ENCODE measurements at regions not wholly inside any gene's neighbourhood (a gene's known extent, or its start where the extent isn't known, plus 50 kb on each side); places are given as distances from the start of the nearest gene placed in this dataset.

GRCh38 chr2:423479-423878, 135.6 kb upstream of the ALKAL2 start:
- Mint-ChIP-seq H3K36me3 (ENCODE audit: unreplicated experiment) (no peaks in the 10 kb centered on the region), H3K27ac (ENCODE audit: unreplicated experiment) (no peak overlapping the region), H3K4me1 (ENCODE audit: unreplicated experiment) (peaks cover 4% of the 10 kb centered on the region), H3K27me3 (ENCODE audit: unreplicated experiment) (peaks cover 3% of the 10 kb centered on the region), H3K4me3 (ENCODE audit: unreplicated experiment) (no peak overlapping the region), H3K9me3 (ENCODE audit: unreplicated experiment) (no peaks in the 10 kb centered on the region)
- no peak for TF ChIP-seq CTCF (IDR thresholded peaks at IDR 0.05)
- peak; percentile 34 for DNase-seq (ENCODE audit: extremely low spot score, unreplicated experiment)

- TF ChIP-seq CTCF (IDR thresholded peaks at IDR 0.05) = no peak
- peak; percentile 62 for DNase-seq (ENCODE audit: extremely low spot score, unreplicated experiment)
- Mint-ChIP-seq H3K4me1 (ENCODE audit: unreplicated experiment) (peaks cover 4% of the 10 kb centered on the region), H3K4me3 (ENCODE audit: unreplicated experiment) (no peak overlapping the region), H3K27ac (ENCODE audit: unreplicated experiment) (no peak overlapping the region), H3K36me3 (ENCODE audit: unreplicated experiment) (no peaks in the 10 kb centered on the region), H3K27me3 (ENCODE audit: unreplicated experiment) (peaks cover 3% of the 10 kb centered on the region), H3K9me3 (ENCODE audit: unreplicated experiment) (no peaks in the 10 kb centered on the region)
Measured at GRCh38 chr2:422676-423435, 135.0 kb upstream of the ALKAL2 start.

DNA sequence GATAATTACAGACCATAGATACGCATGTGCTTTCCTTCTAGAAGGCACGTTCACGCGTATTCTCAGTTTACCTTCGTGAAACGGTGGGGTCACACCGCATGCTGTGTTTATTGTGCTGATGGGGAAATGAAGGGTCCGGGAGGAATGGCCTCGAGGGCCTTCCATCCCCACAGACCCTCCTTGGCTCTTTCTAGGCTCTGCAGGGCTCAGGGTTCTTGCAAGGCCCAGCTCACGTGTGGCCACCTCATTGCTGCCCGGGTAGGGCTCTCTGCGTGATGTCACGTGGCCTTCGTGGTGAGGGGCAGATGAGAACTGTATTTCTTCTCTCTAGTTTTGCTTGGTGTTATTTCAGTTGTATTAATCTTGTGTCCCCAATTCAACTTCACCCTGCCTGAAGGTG, 133.5 kb upstream of the ALKAL2 start:
- H3K36me3 Mint-ChIP-seq (ENCODE audit: unreplicated experiment) = no peaks in the 10 kb centered on the region
- H3K4me3 Mint-ChIP-seq (ENCODE audit: unreplicated experiment) = no peak overlapping the region
- no peak overlapping the region for H3K27ac Mint-ChIP-seq (ENCODE audit: unreplicated experiment)

GRCh38 chr2:419687-420317, 131.9 kb upstream of the ALKAL2 start:
- no peak overlapping the region for H3K4me3 Mint-ChIP-seq (ENCODE audit: unreplicated experiment)
- H3K27ac Mint-ChIP-seq (ENCODE audit: unreplicated experiment) = no peak overlapping the region
- no peak for TF ChIP-seq CTCF (IDR thresholded peaks at IDR 0.05)
- H3K4me1 Mint-ChIP-seq (ENCODE audit: unreplicated experiment) = peaks cover under 1% of the 10 kb centered on the region
- H3K36me3 Mint-ChIP-seq (ENCODE audit: unreplicated experiment) = no peaks in the 10 kb centered on the region
- H3K27me3 Mint-ChIP-seq (ENCODE audit: unreplicated experiment) = peaks cover 14% of the 10 kb centered on the region
- peak; percentile 42 for DNase-seq (ENCODE audit: extremely low spot score, unreplicated experiment)
- no peaks in the 10 kb centered on the region for H3K9me3 Mint-ChIP-seq (ENCODE audit: unreplicated experiment)

More for the DNA sequence above, 133.5 kb upstream of the ALKAL2 start:
- TF ChIP-seq CTCF (IDR thresholded peaks at IDR 0.05) = no peak
- peak; percentile 60 for DNase-seq (ENCODE audit: extremely low spot score, unreplicated experiment)
- H3K9me3 Mint-ChIP-seq (ENCODE audit: unreplicated experiment) = no peaks in the 10 kb centered on the region
- H3K4me1 Mint-ChIP-seq (ENCODE audit: unreplicated experiment) = peaks cover 4% of the 10 kb centered on the region
- peaks cover 3% of the 10 kb centered on the region for H3K27me3 Mint-ChIP-seq (ENCODE audit: unreplicated experiment)

DNA sequence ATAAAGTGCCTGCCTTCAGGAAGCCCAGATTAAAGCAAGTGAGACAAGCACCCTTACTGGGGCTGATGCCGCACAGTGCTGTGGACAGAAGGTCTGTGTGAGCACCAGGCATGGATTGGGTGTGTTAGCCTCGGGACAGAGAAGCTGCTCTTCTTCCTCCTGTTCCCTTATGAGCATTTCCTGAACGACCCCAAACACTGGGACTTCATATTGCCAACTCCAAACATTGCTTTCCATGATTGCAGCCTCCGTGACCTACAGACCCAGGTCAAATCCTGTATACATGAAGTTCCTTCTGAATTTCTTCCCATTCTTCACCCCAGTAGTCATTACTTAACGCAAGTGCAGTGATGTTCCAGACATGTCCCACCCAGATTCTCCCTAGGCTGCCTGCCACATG, 129.8 kb upstream of the ALKAL2 start:
- no peak overlapping the region for H3K27ac Mint-ChIP-seq (ENCODE audit: unreplicated experiment)
- H3K4me1 Mint-ChIP-seq (ENCODE audit: unreplicated experiment) = no peaks in the 10 kb centered on the region
- H3K4me3 Mint-ChIP-seq (ENCODE audit: unreplicated experiment) = no peak overlapping the region
- TF ChIP-seq CTCF (IDR thresholded peaks at IDR 0.05) = no peak
- no peaks in the 10 kb centered on the region for H3K36me3 Mint-ChIP-seq (ENCODE audit: unreplicated experiment)
- DNase-seq (ENCODE audit: extremely low spot score, unreplicated experiment) = peak; percentile 51
- H3K9me3 Mint-ChIP-seq (ENCODE audit: unreplicated experiment) = no peaks in the 10 kb centered on the region
- peaks cover 32% of the 10 kb centered on the region for H3K27me3 Mint-ChIP-seq (ENCODE audit: unreplicated experiment)
